Esophagus squamous epithelium (tissue), 5 donors: ENCODE measurements at regions not wholly inside any gene's neighbourhood (a gene's known extent, or its start where the extent isn't known, plus 50 kb on each side); places are given as distances from the start of the nearest gene placed in this dataset.

Source experiments
- DNase-seq: peaks from one replicate; lab custom pipeline; 2025; lab: John Stamatoyannopoulos, UW
- H3K27ac ChIP-seq, 4 donors: fragments of 200-600 bp; sonication (generic); one replicate each; pipeline ENCODE4 v1.5.1; 2016 to 2019; ENCODE audit warnings: mild to moderate bottlenecking in 1 of 4
- H3K27me3 ChIP-seq, 4 donors: fragments of 200-600 bp; sonication (generic); 1 replicate in 3 of 4; 2 replicates in 1 of 4; pipeline versions ENCODE4 v1.5.1 to v1.6.0; 2017 to 2021; ENCODE audit warnings: antibody characterized with exemption in 1 of 4
- H3K36me3 ChIP-seq, 3 donors: fragments of 200-600 bp; sonication (generic); one replicate each; pipeline ENCODE4 v1.5.1; 2016 to 2019
- H3K4me1 ChIP-seq, 3 donors: fragments of 200-600 bp; sonication (generic); one replicate each; pipeline ENCODE4 v1.5.1; 2017 to 2019
- H3K4me3 ChIP-seq, 4 donors: fragments of 200-600 bp; sonication (generic); 1 replicate in 3 of 4; 2 replicates in 1 of 4; pipeline ENCODE4 v1.5.1; 2016 to 2019; ENCODE audit warnings: mild to moderate bottlenecking in 2 of 4, moderate library complexity in 1 of 4
- H3K9me3 ChIP-seq, 3 donors: fragments of 200-600 bp; sonication (generic); one replicate each; pipeline ENCODE4 v1.5.1; 2016 to 2019
- CTCF ChIP-seq, 6 experiments: fragments of 450-650 bp in 4 of 6; fragments of 200-600 bp in 2 of 6; sonication (generic) in 2 of 6; IDR thresholded peaks; one replicate each; pipeline ENCODE4 v1.5.1; 2016 to 2019; ENCODE audit warnings: antibody characterized with exemption in 6 of 6, mild to moderate bottlenecking in 4 of 6, moderate library complexity in 4 of 6
- POLR2A ChIP-seq, 4 donors: fragments of 450-650 bp; IDR thresholded peaks; one replicate each; pipeline ENCODE4 v1.6.1; 2017; ENCODE audit warnings: antibody characterized with exemption in 4 of 4, mild to moderate bottlenecking in 4 of 4, moderate library complexity in 3 of 4
- WGBS, 2 donors: methylation state at CpG; one replicate each; pipeline ENCODE4 v1.1.5; 2018; 5-methylcytosine and 5-hydroxymethylcytosine counted together
- intact Hi-C: fragments of 100-400 bp; cut with DNase I; formaldehyde crosslinking; loops from one replicate; pipeline ENCODE4 v1.15.0; 2022
- donor health status: DM: yes; HTN: yes; CAD: no.

- WGBS, 2 donors: 62 to 71% methylated on average over 2 of the region's 2 CpGs
Measured at GRCh38 chr16:60225541-60225940, 1491.4 kb upstream of the GOT2 start.

GRCh38 chr16:60217787-60218186 lies 1483.7 kb upstream of the GOT2 start:
- no peak for DNase-seq
- H3K27me3 ChIP-seq: no peaks in the 10 kb centered on the region
- peaks cover 0 to 20% (median 0%) of the 10 kb centered on the region in 3 donors for H3K4me1 ChIP-seq
- no peak for TF ChIP-seq POLR2A (IDR thresholded peaks at IDR 0.05)
- no peak for TF ChIP-seq CTCF (IDR thresholded peaks at IDR 0.05)
- H3K4me3 ChIP-seq: no peak overlapping the region
- 65 to 66% methylated on average over 7 of the region's 7 CpGs for WGBS, 2 donors
- intact Hi-C loops: no loop called here
- H3K36me3 ChIP-seq: no peaks in the 10 kb centered on the region
- peak overlapping the region in 1 of 4 donors; percentile 17 for H3K27ac ChIP-seq
- no peaks in the 10 kb centered on the region for H3K9me3 ChIP-seq

More at GRCh38 chr16:60225541-60225940, 1491.4 kb upstream of the GOT2 start:
- Histone ChIP-seq H3K27me3 (no peaks in the 10 kb centered on the region), H3K27ac (no peak overlapping the region), H3K36me3 (no peaks in the 10 kb centered on the region), H3K9me3 (no peaks in the 10 kb centered on the region), H3K4me1 (no peaks in the 10 kb centered on the region), H3K4me3 (no peak overlapping the region)
- TF ChIP-seq CTCF (IDR thresholded peaks at IDR 0.05) (no peak), POLR2A (IDR thresholded peaks at IDR 0.05) (no peak)
- intact Hi-C loops: no loop called here
- DNase-seq: no peak

- H3K27me3 ChIP-seq: no peaks in the 10 kb centered on the region
- H3K4me1 ChIP-seq: peaks cover 0 to 20% (median 0%) of the 10 kb centered on the region in 3 donors
- TF ChIP-seq CTCF (IDR thresholded peaks at IDR 0.05): no peak
- TF ChIP-seq POLR2A (IDR thresholded peaks at IDR 0.05): no peak
- H3K36me3 ChIP-seq: no peaks in the 10 kb centered on the region
- WGBS, 2 donors: 92 to 100% methylated on average over 1 of the region's 1 CpG
- H3K27ac ChIP-seq: no peak overlapping the region
- H3K4me3 ChIP-seq: no peak overlapping the region
- no peak for DNase-seq
- intact Hi-C loops: no loop called here
- H3K9me3 ChIP-seq: no peaks in the 10 kb centered on the region
Measured at GRCh38 chr16:60214311-60214710, 1480.2 kb upstream of the GOT2 start.

- Histone ChIP-seq H3K27me3 (no peaks in the 10 kb centered on the region), H3K4me3 (no peak overlapping the region), H3K9me3 (no peaks in the 10 kb centered on the region), H3K27ac (no peak overlapping the region), H3K4me1 (peaks cover 0 to 24% (median 0%) of the 10 kb centered on the region in 3 donors), H3K36me3 (no peaks in the 10 kb centered on the region)
- intact Hi-C loops: no loop called here
- no peak for DNase-seq
- TF ChIP-seq CTCF (IDR thresholded peaks at IDR 0.05) (no peak), POLR2A (IDR thresholded peaks at IDR 0.05) (no peak)
- WGBS, 2 donors: 34 to 57% methylated on average over 2 of the region's 2 CpGs
Measured at GRCh38 chr16:60206516-60206915, 1472.4 kb upstream of the GOT2 start.

GRCh38 chr16:60204181-60204580 lies 1470.1 kb upstream of the GOT2 start:
- Histone ChIP-seq H3K27me3 (no peaks in the 10 kb centered on the region), H3K4me3 (no peak overlapping the region), H3K27ac (no peak overlapping the region), H3K36me3 (no peaks in the 10 kb centered on the region), H3K9me3 (no peaks in the 10 kb centered on the region), H3K4me1 (peaks cover 0 to 24% (median 0%) of the 10 kb centered on the region in 3 donors)
- intact Hi-C loops: no loop called here
- DNase-seq: no peak
- TF ChIP-seq CTCF (IDR thresholded peaks at IDR 0.05) (no peak), POLR2A (IDR thresholded peaks at IDR 0.05) (no peak)
- 38 to 39% methylated on average over 1 of the region's 1 CpG for WGBS, 2 donors
